ENCODE measurements at regions not wholly inside any gene's neighbourhood (a gene's known extent, or its start where the extent isn't known, plus 50 kb on each side); places are given as distances from the start of the nearest gene placed in this dataset.

DNA sequence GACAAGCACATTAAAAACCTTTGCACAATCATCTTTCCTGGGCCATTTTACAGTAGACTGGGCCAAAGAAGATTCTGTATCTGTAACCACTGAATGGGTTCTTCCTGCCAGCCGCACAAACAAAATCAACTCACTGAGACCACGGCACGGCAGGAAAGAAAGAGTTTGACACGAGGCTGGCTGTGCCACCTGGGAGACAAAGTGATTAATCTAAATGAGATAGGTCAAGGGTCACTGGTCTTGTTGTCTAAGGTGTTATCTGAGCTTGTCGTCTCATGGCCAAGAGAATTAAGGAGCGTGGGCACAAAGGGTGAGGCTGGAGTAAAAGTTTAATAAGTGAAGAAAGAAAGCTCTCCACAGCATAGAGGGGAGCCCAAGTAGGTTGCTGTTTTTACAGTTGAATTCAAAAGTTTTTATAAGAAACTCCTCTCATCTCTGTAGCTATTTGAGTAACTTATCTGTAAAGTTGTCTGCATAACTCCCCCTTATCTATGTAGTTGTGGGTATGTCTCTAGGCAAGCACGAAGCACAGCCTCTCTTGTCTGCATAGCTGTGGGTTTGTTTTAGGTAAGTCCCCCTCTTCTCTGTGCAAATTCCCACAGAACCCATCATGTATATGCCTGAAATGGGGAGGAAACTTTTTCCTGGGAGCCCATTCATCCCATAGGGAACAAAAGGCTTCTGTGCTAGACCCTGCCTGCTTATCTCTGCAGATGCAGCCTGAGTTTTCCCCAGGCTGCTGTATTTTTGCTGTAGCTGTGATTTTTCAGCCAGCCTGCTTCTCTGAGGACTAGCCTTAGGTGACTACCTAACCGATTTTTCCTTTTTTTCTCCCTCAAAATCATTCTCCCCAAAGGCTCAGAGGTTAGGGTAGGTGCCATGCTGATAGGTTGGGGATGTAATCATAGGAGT, 1314.6 kb upstream of the TMEM132C start:
- Mint-ChIP-seq H3K27ac (no peak overlapping the region; a peak in 1 of 7 replicates), H3K9me3 (peaks cover 0 to 2% of the 10 kb centered on the region in 2 experiments; a peak in 1 of 5 replicates), H3K27me3 (ENCODE audit: low read depth) (no peaks in the 10 kb centered on the region), H3K4me3 (no peak overlapping the region), H3K36me3 (ENCODE audit: insufficient read depth in 1 of 3, low read depth in 3 of 3) (no peaks in the 10 kb centered on the region), H3K4me1 (0 out of 4 replicates have a peak, but pooled peaks cover 3 to 5% of the 10 kb centered on the region in 2 experiments)
- WGBS (ENCODE audit: extremely low coverage, insufficient read length, low lambda C conversion rate): no CpG with 5 or more reads among the region's 8 CpGs
- Histone ChIP-seq H4K91ac (ENCODE audit: insufficient read length, low read depth, low read length) (no peak overlapping the region), H2BK12ac (ENCODE audit: insufficient read length, low read depth, low read length) (no peak overlapping the region), H3K18ac (ENCODE audit: insufficient read length, low read depth, low read length) (no peak overlapping the region), H3K79me2 (ENCODE audit: insufficient read depth, low read length) (no peaks in the 10 kb centered on the region), H3K23ac (ENCODE audit: insufficient read length, low read depth, low read length) (no peak overlapping the region), H2AK5ac (ENCODE audit: insufficient read length, low read length) (no peak overlapping the region), H2BK5ac (ENCODE audit: insufficient read length, low read length) (no peak overlapping the region), H3K79me1 (ENCODE audit: insufficient read depth, low read depth, low read length, poor library complexity, severe bottlenecking) (no peaks in the 10 kb centered on the region), H2BK20ac (ENCODE audit: low read depth, low read length, poor library complexity, severe bottlenecking) (no peak overlapping the region), H4K8ac (replicated peaks; ENCODE audit: insufficient read length, low read depth, low read length) (no peak overlapping the region), H2BK15ac (ENCODE audit: low read depth, low read length) (no peak overlapping the region), H3K23me2 (ENCODE audit: insufficient read length, low read depth, low read length, poor library complexity, severe bottlenecking) (no peaks in the 10 kb centered on the region), H3K4me2 (ENCODE audit: insufficient read depth, insufficient read length, low read length) (no peak overlapping the region), H4K20me1 (ENCODE audit: control insufficient read depth, insufficient read depth, insufficient read length) (no peaks in the 10 kb centered on the region), H3K56ac (ENCODE audit: insufficient read length, low read depth, low read length) (no peak overlapping the region), H3K4me1 (ENCODE audit: insufficient read depth, low read length) (no peaks in the 10 kb centered on the region; the same call in 1 of the 2 replicates), H3K9ac (ENCODE audit: extremely low read depth, insufficient read length, low read length) (no peak overlapping the region), H4K5ac (ENCODE audit: insufficient read length, low read depth, low read length) (no peak overlapping the region), H3K27ac (ENCODE audit: insufficient read length, low read depth, low read length) (no peak overlapping the region), H3K4ac (ENCODE audit: low read depth, low read length) (no peak overlapping the region), H3K27me3 (ENCODE audit: insufficient read depth, low read length) (no peaks in the 10 kb centered on the region), H3K9me3 (ENCODE audit: control insufficient read depth, low read depth, low read length) (no peaks in the 10 kb centered on the region), H2BK120ac (ENCODE audit: low read depth, low read length, poor library complexity, severe bottlenecking) (no peak overlapping the region), H3T11ph (ENCODE audit: low read length) (no peak overlapping the region), H3K14ac (ENCODE audit: insufficient read depth, low read length) (no peak overlapping the region), H2AFZ (ENCODE audit: low read length) (no peak overlapping the region)
- TF ChIP-seq, protein P1, sequence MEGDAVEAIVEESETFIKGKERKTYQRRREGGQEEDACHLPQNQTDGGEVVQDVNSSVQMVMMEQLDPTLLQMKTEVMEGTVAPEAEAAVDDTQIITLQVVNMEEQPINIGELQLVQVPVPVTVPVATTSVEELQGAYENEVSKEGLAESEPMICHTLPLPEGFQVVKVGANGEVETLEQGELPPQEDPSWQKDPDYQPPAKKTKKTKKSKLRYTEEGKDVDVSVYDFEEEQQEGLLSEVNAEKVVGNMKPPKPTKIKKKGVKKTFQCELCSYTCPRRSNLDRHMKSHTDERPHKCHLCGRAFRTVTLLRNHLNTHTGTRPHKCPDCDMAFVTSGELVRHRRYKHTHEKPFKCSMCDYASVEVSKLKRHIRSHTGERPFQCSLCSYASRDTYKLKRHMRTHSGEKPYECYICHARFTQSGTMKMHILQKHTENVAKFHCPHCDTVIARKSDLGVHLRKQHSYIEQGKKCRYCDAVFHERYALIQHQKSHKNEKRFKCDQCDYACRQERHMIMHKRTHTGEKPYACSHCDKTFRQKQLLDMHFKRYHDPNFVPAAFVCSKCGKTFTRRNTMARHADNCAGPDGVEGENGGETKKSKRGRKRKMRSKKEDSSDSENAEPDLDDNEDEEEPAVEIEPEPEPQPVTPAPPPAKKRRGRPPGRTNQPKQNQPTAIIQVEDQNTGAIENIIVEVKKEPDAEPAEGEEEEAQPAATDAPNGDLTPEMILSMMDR (conservative IDR thresholded peaks at IDR 0.05): no peak
- DNase-seq: no peak

Measured in H9 (cell line).